ENCODE measurements at regions not wholly inside any gene's neighbourhood (a gene's known extent, or its start where the extent isn't known, plus 50 kb on each side); places are given as distances from the start of the nearest gene placed in this dataset.

DNA sequence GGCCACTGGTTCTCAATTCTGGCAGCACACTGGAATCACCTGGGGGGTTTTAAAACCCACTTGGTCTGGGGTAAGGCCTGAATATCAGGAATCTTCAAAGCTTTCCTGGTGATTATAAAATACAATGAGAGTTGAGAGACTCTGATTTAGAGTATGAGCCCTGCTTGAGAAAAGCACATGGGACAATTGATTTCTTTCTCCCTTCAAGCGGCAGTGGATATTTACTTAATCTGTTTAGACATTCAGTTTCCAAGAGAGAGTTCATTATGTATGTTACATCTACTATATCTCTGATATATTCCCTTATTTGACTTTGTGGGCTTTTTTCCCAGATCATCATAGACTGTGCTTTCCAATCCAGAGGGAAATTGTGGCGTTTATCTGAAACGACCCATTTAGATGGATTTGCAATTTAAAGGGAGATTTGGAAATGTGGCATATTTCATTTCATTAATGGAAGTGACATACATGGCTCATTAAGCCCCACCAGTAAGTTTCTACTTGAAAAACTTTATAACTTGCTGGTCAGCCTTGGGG is 171.2 kb upstream of the PFN2 start:
- no peak for TF ChIP-seq POLR2A (IDR thresholded peaks at IDR 0.05)
- TF ChIP-seq, protein P1, sequence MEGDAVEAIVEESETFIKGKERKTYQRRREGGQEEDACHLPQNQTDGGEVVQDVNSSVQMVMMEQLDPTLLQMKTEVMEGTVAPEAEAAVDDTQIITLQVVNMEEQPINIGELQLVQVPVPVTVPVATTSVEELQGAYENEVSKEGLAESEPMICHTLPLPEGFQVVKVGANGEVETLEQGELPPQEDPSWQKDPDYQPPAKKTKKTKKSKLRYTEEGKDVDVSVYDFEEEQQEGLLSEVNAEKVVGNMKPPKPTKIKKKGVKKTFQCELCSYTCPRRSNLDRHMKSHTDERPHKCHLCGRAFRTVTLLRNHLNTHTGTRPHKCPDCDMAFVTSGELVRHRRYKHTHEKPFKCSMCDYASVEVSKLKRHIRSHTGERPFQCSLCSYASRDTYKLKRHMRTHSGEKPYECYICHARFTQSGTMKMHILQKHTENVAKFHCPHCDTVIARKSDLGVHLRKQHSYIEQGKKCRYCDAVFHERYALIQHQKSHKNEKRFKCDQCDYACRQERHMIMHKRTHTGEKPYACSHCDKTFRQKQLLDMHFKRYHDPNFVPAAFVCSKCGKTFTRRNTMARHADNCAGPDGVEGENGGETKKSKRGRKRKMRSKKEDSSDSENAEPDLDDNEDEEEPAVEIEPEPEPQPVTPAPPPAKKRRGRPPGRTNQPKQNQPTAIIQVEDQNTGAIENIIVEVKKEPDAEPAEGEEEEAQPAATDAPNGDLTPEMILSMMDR (IDR thresholded peaks at IDR 0.05) = no peak
- no peaks in the 10 kb centered on the region for H3K36me3 ChIP-seq
- 66% methylated on average over 3 of the region's 3 CpGs for WGBS (ENCODE audit: insufficient coverage, low coverage, low lambda C conversion rate, missing lambda C conversion rate)
- no peak overlapping the region for H3K4me3 ChIP-seq
- intact Hi-C loops (cut with DNase I) = no loop called here
- no peaks in the 10 kb centered on the region for H3K4me1 ChIP-seq
- no peak overlapping the region for H3K27ac ChIP-seq
- no peak for ATAC-seq
- H3K27me3 ChIP-seq = no peaks in the 10 kb centered on the region
- no peaks in the 10 kb centered on the region for H3K9me3 ChIP-seq
- no peak for DNase-seq

DNA sequence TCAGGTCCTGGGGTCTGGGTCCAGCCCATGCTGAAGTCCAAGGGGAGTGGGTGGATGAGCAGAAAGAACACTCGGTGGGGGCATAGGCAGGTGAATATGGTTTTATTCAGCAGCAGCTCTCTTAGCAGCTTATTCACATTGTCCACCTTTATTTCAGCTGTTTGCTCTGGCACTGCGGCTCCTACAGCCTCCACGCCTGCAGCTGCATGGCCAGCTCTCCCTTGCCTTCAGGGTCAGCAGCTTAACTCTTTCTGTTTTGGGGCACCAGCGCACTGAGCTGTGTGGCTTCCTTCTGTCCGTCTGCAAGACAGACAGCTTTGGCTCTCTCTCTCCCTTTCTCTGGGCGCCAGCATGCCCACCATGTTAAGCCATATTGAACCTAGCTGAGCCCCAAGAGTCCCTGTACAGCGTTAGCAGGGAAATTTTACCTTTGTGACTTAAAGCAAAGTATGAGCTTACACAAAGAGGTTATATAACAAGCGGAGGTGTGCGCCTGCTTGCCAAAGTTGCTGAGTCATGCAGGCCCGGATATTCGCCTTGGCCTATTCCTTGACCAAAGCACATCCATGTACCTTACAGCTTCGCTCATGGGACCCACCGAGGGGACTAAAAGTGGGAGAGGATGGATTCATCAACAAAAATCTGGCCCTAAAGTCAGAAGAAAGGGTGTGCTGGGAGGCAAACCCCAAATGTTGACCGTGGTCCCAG is 170.1 kb upstream of the PFN2 start:
- intact Hi-C loops (cut with DNase I) = no loop called here
- DNase-seq = no peak

DNA sequence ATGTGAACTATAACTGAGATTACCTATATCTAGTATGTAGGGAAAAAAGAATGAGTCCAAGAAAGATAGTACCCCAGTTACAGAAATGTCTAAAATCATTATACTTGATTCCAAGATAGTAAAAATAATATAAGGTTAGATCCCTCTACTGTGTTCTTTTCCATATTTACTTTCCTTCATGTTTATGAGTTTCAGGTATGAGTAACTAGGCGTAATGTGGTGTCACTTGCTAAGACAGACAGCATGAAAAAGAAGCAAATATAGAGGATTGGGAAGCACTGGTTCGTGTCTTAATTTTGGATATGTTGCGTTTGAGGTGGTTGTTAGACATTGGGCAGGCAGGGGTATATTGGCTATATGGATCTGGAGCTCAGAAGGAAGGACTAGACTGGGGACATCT is 168.1 kb upstream of the PFN2 start:
- no peaks in the 10 kb centered on the region for H3K9me3 ChIP-seq
- no peak overlapping the region for H3K4me3 ChIP-seq
- WGBS (ENCODE audit: insufficient coverage, low coverage, low lambda C conversion rate, missing lambda C conversion rate) = 85% methylated on average over 3 of the region's 3 CpGs
- no peaks in the 10 kb centered on the region for H3K36me3 ChIP-seq
- intact Hi-C loops (cut with DNase I) = no loop called here
- H3K27me3 ChIP-seq = no peaks in the 10 kb centered on the region
- ATAC-seq (no peak), DNase-seq (no peak)
- H3K4me1 ChIP-seq = peaks cover 0 to 9% (median 0%) of the 10 kb centered on the region in 4 donors
- TF ChIP-seq, protein P1 (IDR thresholded peaks at IDR 0.05) = no peak
- TF ChIP-seq POLR2A (IDR thresholded peaks at IDR 0.05) = no peak
- no peak overlapping the region for H3K27ac ChIP-seq

More for the DNA sequence above, 170.1 kb upstream of the PFN2 start:
- Histone ChIP-seq H3K27me3 (no peaks in the 10 kb centered on the region), H3K27ac (no peak overlapping the region), H3K9me3 (no peaks in the 10 kb centered on the region), H3K36me3 (no peaks in the 10 kb centered on the region), H3K4me1 (peaks cover 0 to under 1% (median 0%) of the 10 kb centered on the region in 4 donors), H3K4me3 (no peak overlapping the region)
- TF ChIP-seq, protein P1 (IDR thresholded peaks at IDR 0.05) = no peak
- TF ChIP-seq POLR2A (IDR thresholded peaks at IDR 0.05) = no peak
- no peak for ATAC-seq
- 78% methylated on average over 11 of the region's 14 CpGs for WGBS (ENCODE audit: insufficient coverage, low coverage, low lambda C conversion rate, missing lambda C conversion rate)

DNA sequence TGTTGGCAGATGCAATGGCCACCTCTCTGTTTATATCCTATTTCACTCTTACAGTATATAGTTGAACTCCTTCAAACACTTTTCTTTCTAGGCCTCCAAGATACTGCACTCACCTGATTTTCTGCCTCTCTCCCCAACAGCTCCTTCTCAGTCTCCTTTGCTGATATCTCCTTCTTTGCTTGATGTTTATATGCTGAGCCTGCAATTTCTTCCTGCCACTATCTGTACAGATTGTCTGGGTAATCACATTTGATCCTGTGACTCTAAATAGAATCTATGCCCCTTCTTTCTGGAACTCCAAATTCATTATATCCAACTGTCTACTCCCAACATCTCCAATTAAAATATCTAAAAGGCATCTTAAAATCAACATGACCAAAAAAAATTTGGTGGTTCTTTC is 165.5 kb upstream of the PFN2 start:
- no peak overlapping the region for H3K27ac ChIP-seq
- H3K9me3 ChIP-seq = no peaks in the 10 kb centered on the region
- intact Hi-C loops (cut with DNase I) = no loop called here
- no peaks in the 10 kb centered on the region for H3K36me3 ChIP-seq
- TF ChIP-seq POLR2A (IDR thresholded peaks at IDR 0.05) = no peak
- TF ChIP-seq, protein P1 (IDR thresholded peaks at IDR 0.05) = no peak
- H3K4me1 ChIP-seq = peaks cover 0 to 9% (median 0%) of the 10 kb centered on the region in 4 donors
- H3K4me3 ChIP-seq = no peak overlapping the region
- no peaks in the 10 kb centered on the region for H3K27me3 ChIP-seq
- no peak for DNase-seq
- no peak for ATAC-seq
